Stomach (tissue), 8 donors: ENCODE measurements at regions not wholly inside any gene's neighbourhood (a gene's known extent, or its start where the extent isn't known, plus 50 kb on each side); places are given as distances from the start of the nearest gene placed in this dataset.

Source experiments
- DNase-seq, 2 donors: peaks; one replicate each; pipeline versions ENCODE4 v3.0.0 to v3.0.0-alpha.2; 2013 to 2019
- H3K27ac ChIP-seq, 5 donors: fragments of 200-600 bp in 4 of 5; sonication (generic) in 4 of 5; one replicate each; pipeline ENCODE4 v1.5.1; 2013 to 2019; ENCODE audit warnings: mild to moderate bottlenecking in 1 of 5, moderate library complexity in 1 of 5
- H3K27me3 ChIP-seq, 3 donors: fragments of 200-600 bp; sonication (generic); one replicate each; pipeline ENCODE4 v1.5.1; 2017 to 2019; ENCODE audit warnings: mixed run types in 1 of 3
- H3K36me3 ChIP-seq, 4 donors: fragments of 200-600 bp; sonication (generic); 1 replicate in 3 of 4; 2 replicates in 1 of 4; pipeline ENCODE4 v1.5.1; 2016 to 2019
- H3K4me1 ChIP-seq, 4 donors: fragments of 200-600 bp; sonication (generic); one replicate each; pipeline ENCODE4 v1.5.1; 2016 to 2019
- H3K4me3 ChIP-seq, 4 donors: fragments of 200-600 bp; sonication (generic) in 3 of 4; one replicate each; pipeline ENCODE4 v1.5.1; 2016 to 2019; ENCODE audit warnings: mild to moderate bottlenecking in 1 of 4
- H3K9me3 ChIP-seq, 4 donors: fragments of 200-600 bp; sonication (generic); one replicate each; pipeline ENCODE4 v1.5.1; 2016 to 2019
- CTCF ChIP-seq, 7 experiments: fragments of 450-650 bp in 4 of 7; fragments of 200-600 bp in 3 of 7; sonication (generic) in 3 of 7; IDR thresholded peaks; one replicate each; pipeline ENCODE4 v1.5.1; 2016 to 2019; ENCODE audit warnings: antibody characterized with exemption in 7 of 7, control low read depth in 2 of 7, mild to moderate bottlenecking in 1 of 7
- EP300 ChIP-seq: sonication (generic); formaldehyde crosslinking; IDR thresholded peaks from one replicate; pipeline ENCODE4 v1.6.1; 2017; ENCODE audit warnings: antibody characterized with exemption
- POLR2A ChIP-seq, 4 donors: fragments of 450-650 bp; IDR thresholded peaks; one replicate each; pipeline ENCODE4 v1.6.1; 2016; ENCODE audit warnings: antibody characterized with exemption in 4 of 4, control low read depth in 2 of 4, mild to moderate bottlenecking in 1 of 4, moderate library complexity in 1 of 4
- POLR2AphosphoS5 ChIP-seq, 3 donors: sonication (generic); formaldehyde crosslinking; IDR thresholded peaks; one replicate each; pipeline ENCODE4 v1.6.1; 2016; ENCODE audit warnings: antibody characterized with exemption in 3 of 3
- WGBS, 5 donors: extraction: QIAGEN DNeasy Blood & Tissue Kit in 3 of 5; methylation state at CpG; one replicate each; pipeline versions ENCODE4 v1.1.5 to v1.1.7; 2013 to 2018; 5-methylcytosine and 5-hydroxymethylcytosine counted together
- intact Hi-C: fragments of 100-400 bp; cut with DNase I; formaldehyde crosslinking; loops from one replicate; pipeline ENCODE4 v1.15.1; 2023; ENCODE audit warnings: low total_unique reads
- donor health status: healthy with polysubstance abuse.
- donor health status: Bipolar disorder and iron deficiency.
- donor health status: healthy.

GRCh38 chr1:81543764-81544163, 257.0 kb upstream of the ADGRL2 start:
- WGBS, 5 donors = 87 to 94% (median 92%) methylated on average over 6 of the region's 6 CpGs
- intact Hi-C loops = no loop called here
- H3K27ac ChIP-seq = no peak overlapping the region
- no peak overlapping the region for H3K4me3 ChIP-seq
- no peak for DNase-seq
- H3K36me3 ChIP-seq = no peaks in the 10 kb centered on the region
- H3K4me1 ChIP-seq = peaks cover 0 to 5% (median 0%) of the 10 kb centered on the region in 4 donors
- no peaks in the 10 kb centered on the region for H3K27me3 ChIP-seq
- no peaks in the 10 kb centered on the region for H3K9me3 ChIP-seq
- TF ChIP-seq POLR2AphosphoS5 (IDR thresholded peaks at IDR 0.05) (no peak), EP300 (no peak), CTCF (IDR thresholded peaks at IDR 0.05) (no peak), POLR2A (IDR thresholded peaks at IDR 0.05) (no peak)

GRCh38 chr1:81542196-81542595, 258.5 kb upstream of the ADGRL2 start:
- H3K27me3 ChIP-seq = no peaks in the 10 kb centered on the region
- intact Hi-C loops = no loop called here
- H3K9me3 ChIP-seq = no peaks in the 10 kb centered on the region
- H3K4me3 ChIP-seq = no peak overlapping the region
- TF ChIP-seq CTCF (IDR thresholded peaks at IDR 0.05) = no peak
- TF ChIP-seq POLR2AphosphoS5 (IDR thresholded peaks at IDR 0.05) = no peak
- TF ChIP-seq POLR2A (IDR thresholded peaks at IDR 0.05) = no peak
- no peak for TF ChIP-seq EP300
- H3K36me3 ChIP-seq = no peaks in the 10 kb centered on the region
- no peak for DNase-seq
- no peak overlapping the region for H3K27ac ChIP-seq
- peaks cover 0 to 5% (median 0%) of the 10 kb centered on the region in 4 donors for H3K4me1 ChIP-seq
- 73 to 83% (median 75%) methylated on average over 5 of the region's 5 CpGs for WGBS, 5 donors

- no peaks in the 10 kb centered on the region for H3K36me3 ChIP-seq
- H3K4me3 ChIP-seq = no peak overlapping the region
- peaks cover 0 to 5% (median 1%) of the 10 kb centered on the region in 4 donors for H3K4me1 ChIP-seq
- no peak for DNase-seq
- no peak for TF ChIP-seq POLR2A (IDR thresholded peaks at IDR 0.05)
- TF ChIP-seq EP300 = no peak
- TF ChIP-seq CTCF (IDR thresholded peaks at IDR 0.05) = no peak
- TF ChIP-seq POLR2AphosphoS5 (IDR thresholded peaks at IDR 0.05) = no peak
- H3K27me3 ChIP-seq = no peaks in the 10 kb centered on the region
- intact Hi-C loops = no loop called here
- no peak overlapping the region for H3K27ac ChIP-seq
- no peaks in the 10 kb centered on the region for H3K9me3 ChIP-seq
Measured at GRCh38 chr1:81540216-81540615, 260.5 kb upstream of the ADGRL2 start.

- no peaks in the 10 kb centered on the region for H3K27me3 ChIP-seq
- H3K36me3 ChIP-seq = no peaks in the 10 kb centered on the region
- H3K4me1 ChIP-seq = no peaks in the 10 kb centered on the region
- no peak overlapping the region for H3K4me3 ChIP-seq
- 59 to 84% (median 74%) methylated on average over 2 to 3 of the region's 3 CpGs for WGBS, 5 donors
- TF ChIP-seq POLR2A (IDR thresholded peaks at IDR 0.05) (no peak), EP300 (no peak), POLR2AphosphoS5 (IDR thresholded peaks at IDR 0.05) (no peak), CTCF (IDR thresholded peaks at IDR 0.05) (no peak)
- DNase-seq = no peak
- no peak overlapping the region for H3K27ac ChIP-seq
- intact Hi-C loops = no loop called here
- no peaks in the 10 kb centered on the region for H3K9me3 ChIP-seq
Measured at GRCh38 chr1:81529014-81529413, 271.7 kb upstream of the ADGRL2 start.
